ENCODE measurements at regions not wholly inside any gene's neighbourhood (a gene's known extent, or its start where the extent isn't known, plus 50 kb on each side); places are given as distances from the start of the nearest gene placed in this dataset.

DNA sequence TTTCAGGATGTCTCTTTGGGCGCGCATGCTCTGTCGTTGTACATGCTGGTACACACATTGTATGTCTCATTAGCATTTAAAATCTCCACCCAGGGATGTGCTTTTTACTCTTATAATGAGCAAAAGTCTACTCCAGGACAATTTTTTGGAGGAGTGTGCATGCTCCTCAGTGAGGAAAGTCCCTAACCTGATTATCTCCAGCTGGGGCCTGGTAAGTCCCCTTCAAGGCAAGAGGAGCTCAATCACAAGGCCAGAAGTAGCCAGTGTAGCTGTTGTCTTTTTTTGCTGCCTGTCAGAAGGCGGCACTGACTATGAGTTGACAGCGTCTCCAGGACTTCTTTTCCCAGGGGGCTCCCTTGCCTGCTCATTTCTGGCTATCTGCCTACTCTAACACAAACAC, 218.3 kb upstream of the CNTN1 start (continued):
- TF ChIP-seq, protein P1, sequence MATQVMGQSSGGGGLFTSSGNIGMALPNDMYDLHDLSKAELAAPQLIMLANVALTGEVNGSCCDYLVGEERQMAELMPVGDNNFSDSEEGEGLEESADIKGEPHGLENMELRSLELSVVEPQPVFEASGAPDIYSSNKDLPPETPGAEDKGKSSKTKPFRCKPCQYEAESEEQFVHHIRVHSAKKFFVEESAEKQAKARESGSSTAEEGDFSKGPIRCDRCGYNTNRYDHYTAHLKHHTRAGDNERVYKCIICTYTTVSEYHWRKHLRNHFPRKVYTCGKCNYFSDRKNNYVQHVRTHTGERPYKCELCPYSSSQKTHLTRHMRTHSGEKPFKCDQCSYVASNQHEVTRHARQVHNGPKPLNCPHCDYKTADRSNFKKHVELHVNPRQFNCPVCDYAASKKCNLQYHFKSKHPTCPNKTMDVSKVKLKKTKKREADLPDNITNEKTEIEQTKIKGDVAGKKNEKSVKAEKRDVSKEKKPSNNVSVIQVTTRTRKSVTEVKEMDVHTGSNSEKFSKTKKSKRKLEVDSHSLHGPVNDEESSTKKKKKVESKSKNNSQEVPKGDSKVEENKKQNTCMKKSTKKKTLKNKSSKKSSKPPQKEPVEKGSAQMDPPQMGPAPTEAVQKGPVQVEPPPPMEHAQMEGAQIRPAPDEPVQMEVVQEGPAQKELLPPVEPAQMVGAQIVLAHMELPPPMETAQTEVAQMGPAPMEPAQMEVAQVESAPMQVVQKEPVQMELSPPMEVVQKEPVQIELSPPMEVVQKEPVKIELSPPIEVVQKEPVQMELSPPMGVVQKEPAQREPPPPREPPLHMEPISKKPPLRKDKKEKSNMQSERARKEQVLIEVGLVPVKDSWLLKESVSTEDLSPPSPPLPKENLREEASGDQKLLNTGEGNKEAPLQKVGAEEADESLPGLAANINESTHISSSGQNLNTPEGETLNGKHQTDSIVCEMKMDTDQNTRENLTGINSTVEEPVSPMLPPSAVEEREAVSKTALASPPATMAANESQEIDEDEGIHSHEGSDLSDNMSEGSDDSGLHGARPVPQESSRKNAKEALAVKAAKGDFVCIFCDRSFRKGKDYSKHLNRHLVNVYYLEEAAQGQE (IDR thresholded peaks at IDR 0.05; ENCODE audit: low read depth, low read length) = no peak
- TF ChIP-seq EZH2phosphoT487 (IDR thresholded peaks at IDR 0.05; ENCODE audit: borderline replicate concordance, low read depth) = no peak
- TF ChIP-seq EP300 (IDR thresholded peaks at IDR 0.05; ENCODE audit: borderline replicate concordance in 1 of 2, low read depth in 1 of 2, low read length in 1 of 2) = no peak
- TF ChIP-seq FOSL2 (IDR thresholded peaks at IDR 0.05; ENCODE audit: borderline replicate concordance, low read depth) = no peak
- no peak for TF ChIP-seq ELF1 (IDR thresholded peaks at IDR 0.05)

DNA sequence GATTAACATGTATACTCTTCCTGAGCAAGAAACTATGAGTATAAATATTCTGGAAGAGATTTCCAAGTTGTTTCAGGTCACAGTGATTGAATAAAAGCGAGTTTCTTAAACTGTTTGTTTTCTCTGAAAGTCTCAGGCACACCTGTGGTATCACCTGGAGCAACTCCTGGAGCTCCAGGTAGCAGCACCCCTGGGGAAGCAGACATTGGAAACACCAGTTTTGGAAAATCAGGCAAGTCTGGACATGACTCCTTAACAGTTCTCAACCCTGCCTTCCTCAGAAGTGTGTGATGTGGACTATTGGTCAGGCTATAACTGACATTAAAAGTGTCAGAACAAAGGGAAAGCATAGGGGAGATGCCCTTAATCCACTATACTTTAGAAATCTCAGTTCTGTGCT, 217.6 kb upstream of the CNTN1 start:
- H3K36me3 ChIP-seq (replicated peaks in 1 of 2; ENCODE audit: control insufficient read depth in 1 of 2, insufficient read depth in 2 of 2, low read length in 1 of 2) = no peaks in the 10 kb centered on the region
- H3K9me3 ChIP-seq = no peaks in the 10 kb centered on the region; the same call in 1 of the 2 replicates
- no peaks in the 10 kb centered on the region for H3K27me3 ChIP-seq (ENCODE audit: insufficient read depth)
- no peak for DNase-seq
- H4K20me1 ChIP-seq (ENCODE audit: insufficient read depth) = no peaks in the 10 kb centered on the region
- H3K79me2 ChIP-seq (ENCODE audit: insufficient read depth) = no peaks in the 10 kb centered on the region
- no peak overlapping the region for H3K4me3 ChIP-seq (ENCODE audit: low read depth in 2 of 2, low read length in 1 of 2)
- TF ChIP-seq, protein P2, sequence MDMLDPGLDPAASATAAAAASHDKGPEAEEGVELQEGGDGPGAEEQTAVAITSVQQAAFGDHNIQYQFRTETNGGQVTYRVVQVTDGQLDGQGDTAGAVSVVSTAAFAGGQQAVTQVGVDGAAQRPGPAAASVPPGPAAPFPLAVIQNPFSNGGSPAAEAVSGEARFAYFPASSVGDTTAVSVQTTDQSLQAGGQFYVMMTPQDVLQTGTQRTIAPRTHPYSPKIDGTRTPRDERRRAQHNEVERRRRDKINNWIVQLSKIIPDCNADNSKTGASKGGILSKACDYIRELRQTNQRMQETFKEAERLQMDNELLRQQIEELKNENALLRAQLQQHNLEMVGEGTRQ (IDR thresholded peaks at IDR 0.05; ENCODE audit: borderline replicate concordance, low read depth, low read length) = no peak
- ChIA-PET CTCF (no interaction called here), POLR2A (no interaction called here)
- H3K9ac ChIP-seq = no peak overlapping the region
- H3K4me1 ChIP-seq (ENCODE audit: control insufficient read depth in 1 of 2, insufficient read depth in 2 of 2, low read depth in 1 of 2, low read length in 1 of 2) = peaks cover 0 to 3% of the 10 kb centered on the region in 2 experiments; a peak in 2 of 4 replicates
- no peak overlapping the region for H2AFZ ChIP-seq (ENCODE audit: low read depth)
- H3K9me2 ChIP-seq = no peaks in the 10 kb centered on the region
- H3K27ac ChIP-seq (ENCODE audit: low read depth in 2 of 2, low read length in 1 of 2) = no peak overlapping the region
- 13% methylated on average over 1 of the region's 1 CpG for WGBS (ENCODE audit: low lambda C conversion rate)
- H3F3A ChIP-seq (replicated peaks; ENCODE audit: insufficient read depth) = no peaks in the 10 kb centered on the region
- no peak overlapping the region for H3K4me2 ChIP-seq

DNA sequence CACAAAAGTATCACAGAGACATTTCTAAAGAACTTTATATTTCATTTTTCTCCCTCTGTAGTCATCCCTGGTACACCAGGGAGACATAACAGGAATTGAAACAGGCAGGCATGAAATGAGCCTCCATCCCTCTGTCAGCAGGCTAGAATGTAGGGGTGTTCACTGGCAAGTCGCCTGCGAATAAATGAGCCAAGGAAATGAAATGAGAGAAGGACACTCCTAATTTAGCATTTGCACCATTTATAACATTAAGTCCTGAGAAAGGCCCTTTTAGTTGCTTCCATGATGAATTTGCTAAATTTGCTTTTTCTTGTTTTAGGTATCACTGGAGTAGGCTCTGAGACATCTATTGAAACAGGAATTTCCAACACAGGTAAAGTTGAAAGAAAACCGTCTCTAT, 192.4 kb upstream of the CNTN1 start:
- Histone ChIP-seq H3K36me3 (replicated peaks in 1 of 2; ENCODE audit: control insufficient read depth in 1 of 2, insufficient read depth in 2 of 2, low read length in 1 of 2) (no peaks in the 10 kb centered on the region), H3K4me1 (ENCODE audit: control insufficient read depth in 1 of 2, insufficient read depth in 2 of 2, low read depth in 1 of 2, low read length in 1 of 2) (no peaks in the 10 kb centered on the region), H3F3A (replicated peaks; ENCODE audit: insufficient read depth) (no peaks in the 10 kb centered on the region), H3K4me2 (no peak overlapping the region), H4K20me1 (ENCODE audit: insufficient read depth) (no peaks in the 10 kb centered on the region), H3K79me2 (ENCODE audit: insufficient read depth) (no peaks in the 10 kb centered on the region), H3K9ac (no peak overlapping the region), H3K9me2 (no peaks in the 10 kb centered on the region), H3K4me3 (ENCODE audit: low read depth in 2 of 2, low read length in 1 of 2) (no peak overlapping the region), H3K27ac (ENCODE audit: low read depth in 2 of 2, low read length in 1 of 2) (no peak overlapping the region), H2AFZ (ENCODE audit: low read depth) (no peak overlapping the region), H3K9me3 (no peaks in the 10 kb centered on the region), H3K27me3 (ENCODE audit: insufficient read depth) (no peaks in the 10 kb centered on the region)
- 27% methylated on average over 3 of the region's 3 CpGs for WGBS (ENCODE audit: low lambda C conversion rate)
- POLR2A ChIA-PET = no interaction called here
- CTCF ChIA-PET = no interaction called here
- no peak for DNase-seq
- TF ChIP-seq RXRA (IDR thresholded peaks at IDR 0.05; ENCODE audit: borderline replicate concordance, low read depth) = no peak
- TF ChIP-seq YY1 (IDR thresholded peaks at IDR 0.05; ENCODE audit: low read depth) = no peak
- TF ChIP-seq JUND (IDR thresholded peaks at IDR 0.05) = no peak
- TF ChIP-seq, protein P3, sequence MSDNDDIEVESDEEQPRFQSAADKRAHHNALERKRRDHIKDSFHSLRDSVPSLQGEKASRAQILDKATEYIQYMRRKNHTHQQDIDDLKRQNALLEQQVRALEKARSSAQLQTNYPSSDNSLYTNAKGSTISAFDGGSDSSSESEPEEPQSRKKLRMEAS (IDR thresholded peaks at IDR 0.05; ENCODE audit: low read depth) = no peak
- TF ChIP-seq, protein P4, sequence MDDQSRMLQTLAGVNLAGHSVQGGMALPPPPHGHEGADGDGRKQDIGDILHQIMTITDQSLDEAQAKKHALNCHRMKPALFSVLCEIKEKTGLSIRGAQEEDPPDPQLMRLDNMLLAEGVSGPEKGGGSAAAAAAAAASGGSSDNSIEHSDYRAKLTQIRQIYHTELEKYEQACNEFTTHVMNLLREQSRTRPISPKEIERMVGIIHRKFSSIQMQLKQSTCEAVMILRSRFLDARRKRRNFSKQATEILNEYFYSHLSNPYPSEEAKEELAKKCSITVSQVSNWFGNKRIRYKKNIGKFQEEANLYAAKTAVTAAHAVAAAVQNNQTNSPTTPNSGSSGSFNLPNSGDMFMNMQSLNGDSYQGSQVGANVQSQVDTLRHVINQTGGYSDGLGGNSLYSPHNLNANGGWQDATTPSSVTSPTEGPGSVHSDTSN (IDR thresholded peaks at IDR 0.05) = no peak
- no peak for TF ChIP-seq FOXJ3 (CRISPR knock-in tag; IDR thresholded peaks at IDR 0.05)
- TF ChIP-seq TCF12 (IDR thresholded peaks at IDR 0.05) = no peak
- TF ChIP-seq, protein P5, sequence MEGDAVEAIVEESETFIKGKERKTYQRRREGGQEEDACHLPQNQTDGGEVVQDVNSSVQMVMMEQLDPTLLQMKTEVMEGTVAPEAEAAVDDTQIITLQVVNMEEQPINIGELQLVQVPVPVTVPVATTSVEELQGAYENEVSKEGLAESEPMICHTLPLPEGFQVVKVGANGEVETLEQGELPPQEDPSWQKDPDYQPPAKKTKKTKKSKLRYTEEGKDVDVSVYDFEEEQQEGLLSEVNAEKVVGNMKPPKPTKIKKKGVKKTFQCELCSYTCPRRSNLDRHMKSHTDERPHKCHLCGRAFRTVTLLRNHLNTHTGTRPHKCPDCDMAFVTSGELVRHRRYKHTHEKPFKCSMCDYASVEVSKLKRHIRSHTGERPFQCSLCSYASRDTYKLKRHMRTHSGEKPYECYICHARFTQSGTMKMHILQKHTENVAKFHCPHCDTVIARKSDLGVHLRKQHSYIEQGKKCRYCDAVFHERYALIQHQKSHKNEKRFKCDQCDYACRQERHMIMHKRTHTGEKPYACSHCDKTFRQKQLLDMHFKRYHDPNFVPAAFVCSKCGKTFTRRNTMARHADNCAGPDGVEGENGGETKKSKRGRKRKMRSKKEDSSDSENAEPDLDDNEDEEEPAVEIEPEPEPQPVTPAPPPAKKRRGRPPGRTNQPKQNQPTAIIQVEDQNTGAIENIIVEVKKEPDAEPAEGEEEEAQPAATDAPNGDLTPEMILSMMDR (IDR thresholded peaks at IDR 0.05) = no peak
- TF ChIP-seq, protein P1 (IDR thresholded peaks at IDR 0.05; ENCODE audit: low read depth, low read length) = no peak
- TF ChIP-seq FOXM1 (IDR thresholded peaks at IDR 0.05; ENCODE audit: low read depth) = no peak
